Right hindlimb (tissue), 1 donor: ENCODE measurements at regions not wholly inside any gene's neighbourhood (a gene's known extent, or its start where the extent isn't known, plus 50 kb on each side); places are given as distances from the start of the nearest gene placed in this dataset.
"Not testable (repeated sequence)": the region's sequence is repeated elsewhere in the genome, so short reads cannot be mapped to it uniquely, and the experiment has no call there.

ENCODE experiments used
- DNase-seq: peaks from one replicate; pipeline ENCODE4 v3.0.0-alpha.2; 2018

DNA sequence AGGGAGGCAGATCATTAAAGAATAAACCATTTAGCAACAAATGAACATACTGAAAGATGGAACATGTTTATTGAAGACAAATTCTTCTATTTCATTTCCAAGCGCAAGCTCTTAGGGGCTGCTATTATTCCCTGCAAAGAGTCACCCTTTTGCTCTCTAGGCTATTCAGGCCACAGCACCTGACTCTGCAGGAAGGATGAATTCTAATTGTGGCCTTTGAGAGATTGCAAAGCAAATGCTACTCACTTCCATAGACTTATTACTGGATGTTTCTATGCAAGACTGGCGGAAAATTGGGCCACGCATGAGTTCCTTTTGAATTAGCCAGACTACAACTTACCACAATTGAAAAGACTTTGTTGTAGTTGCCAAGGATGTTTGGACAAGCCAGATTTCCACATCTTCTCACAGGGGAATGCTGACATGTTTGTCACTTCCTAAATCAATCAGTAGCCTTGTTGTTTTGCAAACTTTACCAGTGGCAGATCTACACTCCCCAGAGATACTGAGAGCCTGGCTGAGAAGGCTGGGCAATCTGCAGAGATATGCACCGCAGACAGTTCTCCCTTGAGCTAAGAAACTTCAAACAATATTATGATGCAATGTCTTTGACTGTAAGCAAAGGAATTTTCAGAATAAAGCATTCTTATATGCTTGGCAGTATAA, 334.3 kb upstream of the SYT1 start:
- no peak for DNase-seq

GRCh38 chr12:78531831-78532458, 332.6 kb upstream of the SYT1 start:
- DNase-seq: no peak

- no peak for DNase-seq
These were observed 330.3 kb upstream of the SYT1 start for GRCh38 chr12:78534311-78534710.

- DNase-seq: no peak
These were observed 323.8 kb upstream of the SYT1 start for GRCh38 chr12:78540606-78541336.

DNA sequence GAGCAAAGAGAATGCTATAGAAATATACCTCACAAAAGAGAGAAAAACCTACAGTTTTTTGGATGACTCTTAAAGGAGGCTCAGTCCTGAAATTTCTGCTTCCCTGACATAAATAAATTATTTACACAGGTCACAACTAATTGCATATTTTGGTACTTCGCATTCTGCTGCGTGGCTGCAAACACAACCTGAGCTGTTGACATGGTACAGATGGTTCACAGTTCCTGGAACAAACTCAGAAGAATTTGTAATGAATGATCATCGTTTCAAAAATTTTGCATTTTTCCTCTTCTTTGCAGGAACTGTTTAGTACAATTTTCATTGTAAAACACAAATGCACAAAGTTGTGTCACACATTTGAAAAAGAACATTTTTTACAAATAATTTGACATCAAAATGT, 313.7 kb upstream of the SYT1 start:
- no peak for DNase-seq

GRCh38 chr12:78555802-78556201, 308.8 kb upstream of the SYT1 start:
- DNase-seq: no peak

- no peak for DNase-seq
These were observed 307.9 kb upstream of the SYT1 start for GRCh38 chr12:78556651-78557050.

GRCh38 chr12:78559416-78559815, 305.2 kb upstream of the SYT1 start:
- no peak for DNase-seq

- no peak for DNase-seq
These were observed 304.7 kb upstream of the SYT1 start for GRCh38 chr12:78559886-78560285.

DNA sequence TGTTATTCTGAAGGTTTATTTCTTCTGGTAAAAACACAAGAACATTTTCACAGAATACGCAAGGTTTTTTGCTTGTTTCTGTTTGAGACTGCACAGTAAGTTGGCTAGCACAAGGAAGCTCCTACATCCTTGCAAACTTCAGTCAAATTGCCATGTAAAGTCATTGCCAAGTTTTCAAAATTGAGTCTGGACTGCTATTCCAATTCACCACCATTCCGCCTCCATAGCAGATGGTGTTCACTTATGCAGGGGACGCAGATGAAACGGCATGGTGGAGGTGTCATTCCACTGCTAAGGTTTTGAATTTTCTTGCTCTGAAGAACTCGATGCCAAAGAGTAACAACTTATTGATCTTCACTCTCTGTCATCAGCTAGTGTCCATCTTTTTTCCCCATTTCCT, 303.9 kb upstream of the SYT1 start:
- DNase-seq: no peak

DNA sequence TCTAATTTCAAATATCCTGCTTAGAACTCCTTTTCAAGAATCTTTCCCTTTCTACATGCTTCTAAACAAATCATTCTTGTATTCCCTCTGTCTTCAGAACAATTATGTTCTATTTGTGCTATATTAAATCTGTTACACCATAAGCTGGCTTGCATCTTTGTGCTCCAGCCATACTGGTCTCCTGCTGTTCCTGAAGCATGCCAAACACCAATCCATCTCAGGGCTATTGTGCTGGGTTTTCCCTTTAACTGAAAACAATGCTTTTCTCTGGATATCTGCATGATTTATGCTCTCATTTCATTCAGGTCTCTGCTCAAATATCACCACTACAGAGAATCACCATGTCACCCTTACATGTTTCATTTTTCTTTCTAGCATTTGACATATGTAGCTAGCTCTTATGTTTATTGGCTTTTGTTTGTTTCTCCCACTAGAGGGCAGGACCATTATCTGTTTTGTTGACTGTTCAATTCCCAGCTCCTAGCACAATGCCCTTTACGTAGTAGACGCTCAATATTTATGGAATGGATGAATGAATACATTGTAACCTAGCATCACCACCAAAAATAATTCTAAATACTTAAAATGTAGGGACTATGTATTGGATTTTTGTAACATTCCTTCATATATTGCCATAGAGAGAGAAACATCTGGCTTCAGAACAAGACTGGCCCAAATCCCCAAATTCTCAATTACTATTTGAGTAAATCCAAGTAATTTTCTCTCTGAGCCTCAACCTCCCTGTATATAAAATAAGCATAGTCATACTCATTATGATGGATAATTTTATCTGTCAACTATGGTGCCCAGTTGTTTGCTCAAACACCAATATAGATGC, 302.0 kb upstream of the SYT1 start:
- no peak for DNase-seq

DNA sequence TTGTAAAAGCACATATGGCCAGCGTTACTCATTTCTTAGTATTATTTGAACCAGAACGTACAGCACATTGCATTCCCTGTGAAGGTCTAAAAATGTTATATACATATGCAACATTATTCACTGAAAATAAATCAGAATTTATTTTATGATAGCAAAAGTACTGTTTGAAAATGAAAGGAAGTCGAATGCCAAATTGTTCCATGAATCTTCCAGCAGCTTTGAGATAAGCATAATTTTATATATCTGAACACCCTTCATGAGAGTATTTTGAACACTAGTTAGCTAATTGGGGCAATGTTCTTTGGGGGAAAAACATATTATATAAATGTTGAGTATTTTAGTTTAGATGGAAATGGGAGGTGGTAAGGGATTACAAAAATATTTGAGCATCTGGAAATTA, 300.7 kb upstream of the SYT1 start:
- no peak for DNase-seq

GRCh38 chr12:78566456-78566855, 298.1 kb upstream of the SYT1 start:
- DNase-seq: no peak

- DNase-seq: no peak
These were observed 296.1 kb upstream of the SYT1 start for GRCh38 chr12:78568321-78569020.

GRCh38 chr12:78571953-78572352, 292.6 kb upstream of the SYT1 start:
- DNase-seq: no peak

DNA sequence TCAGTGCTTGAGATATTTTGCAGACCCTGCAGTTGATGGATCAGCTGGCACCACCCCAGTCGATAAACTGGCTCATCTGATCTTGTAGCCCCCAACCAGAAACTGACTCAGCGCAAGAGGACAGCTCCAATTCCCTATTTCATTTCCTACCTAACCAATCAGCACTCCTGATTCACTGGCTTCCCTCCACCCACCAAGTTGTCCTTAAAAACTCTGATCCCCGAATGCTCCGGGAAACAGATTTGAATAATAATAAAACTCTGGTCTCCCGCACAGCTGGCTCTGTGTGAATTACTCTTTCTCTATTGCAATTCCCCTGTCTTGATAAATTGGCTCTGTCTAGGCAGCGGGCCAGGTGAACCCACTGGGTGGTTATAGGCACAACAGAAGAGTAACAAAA, 289.4 kb upstream of the SYT1 start:
- not testable (repeated sequence) for DNase-seq

DNA sequence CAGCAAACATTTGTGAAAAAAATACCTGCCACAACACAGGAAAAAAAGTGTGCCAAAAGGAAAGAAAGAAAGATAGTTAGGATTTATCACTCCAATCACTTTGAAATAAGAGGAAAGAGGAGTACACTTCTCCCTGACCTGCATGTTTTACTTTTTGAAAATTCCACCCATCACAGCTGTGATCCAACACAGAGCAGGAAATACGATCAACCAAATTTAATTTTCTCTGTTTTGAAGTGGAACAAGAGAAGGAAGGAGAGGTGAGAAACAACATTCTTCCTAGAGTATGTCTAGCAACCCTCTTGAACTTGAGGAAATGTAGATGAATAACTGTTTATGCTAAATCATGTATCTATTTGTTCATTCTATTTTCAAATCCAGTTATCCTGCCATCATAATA, 284.7 kb upstream of the SYT1 start:
- no peak for DNase-seq

DNA sequence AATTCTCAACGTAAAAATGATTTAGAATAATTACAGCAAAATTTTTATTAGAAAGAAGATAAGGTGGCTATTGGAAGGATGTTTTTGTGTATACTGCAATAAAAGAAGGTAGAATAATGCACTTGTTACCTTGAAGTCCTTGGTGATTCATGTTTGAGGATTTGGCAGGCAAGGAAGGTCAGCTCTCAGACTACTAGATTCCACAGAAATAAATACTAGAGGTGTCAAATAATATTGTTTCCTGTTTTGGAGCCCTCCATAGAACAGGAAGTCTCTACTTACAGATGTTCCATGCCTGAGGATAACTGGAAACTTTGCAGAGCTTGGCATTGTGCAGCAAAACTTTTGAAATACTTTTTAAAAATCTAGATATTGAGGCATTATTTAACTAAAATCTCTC, 284.3 kb upstream of the SYT1 start:
- DNase-seq: no peak

DNA sequence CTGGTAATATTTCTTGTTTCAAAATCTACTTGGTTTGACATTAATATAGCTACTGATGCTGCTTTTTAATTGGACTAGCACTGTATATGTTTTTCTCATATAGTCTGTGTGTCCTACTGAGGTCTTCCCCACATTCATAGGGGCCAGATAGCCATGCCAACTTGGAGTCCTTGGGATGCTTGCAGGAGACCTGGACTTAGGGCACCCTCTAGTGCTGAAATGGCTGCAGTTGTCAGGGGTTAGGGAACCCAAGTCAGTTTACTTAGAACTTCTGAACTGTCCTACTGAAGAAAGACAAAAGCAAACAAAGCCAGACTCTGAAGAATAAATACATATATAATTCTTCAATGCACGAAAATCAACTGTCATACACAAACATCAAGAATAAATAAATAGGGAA, 279.9 kb upstream of the SYT1 start:
- no peak for DNase-seq

DNA sequence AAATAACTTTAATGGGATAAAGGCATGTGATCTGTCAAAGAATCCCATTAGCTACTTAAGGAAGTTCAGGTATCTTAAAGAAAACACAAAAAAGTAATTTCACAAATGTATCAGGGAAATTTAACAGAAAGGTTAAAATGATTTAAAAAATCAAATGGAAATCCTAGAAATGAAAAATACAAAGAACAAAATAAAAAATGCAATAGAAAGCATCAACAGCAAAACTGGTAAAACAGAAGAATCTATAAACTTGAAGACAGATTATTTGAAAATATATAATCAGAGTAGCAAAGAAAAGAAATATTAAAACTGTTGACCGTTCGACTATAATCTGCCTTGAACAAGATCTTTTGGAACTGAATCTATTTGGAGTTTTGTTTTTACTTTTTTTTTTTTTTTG, 279.4 kb upstream of the SYT1 start:
- no peak for DNase-seq

DNA sequence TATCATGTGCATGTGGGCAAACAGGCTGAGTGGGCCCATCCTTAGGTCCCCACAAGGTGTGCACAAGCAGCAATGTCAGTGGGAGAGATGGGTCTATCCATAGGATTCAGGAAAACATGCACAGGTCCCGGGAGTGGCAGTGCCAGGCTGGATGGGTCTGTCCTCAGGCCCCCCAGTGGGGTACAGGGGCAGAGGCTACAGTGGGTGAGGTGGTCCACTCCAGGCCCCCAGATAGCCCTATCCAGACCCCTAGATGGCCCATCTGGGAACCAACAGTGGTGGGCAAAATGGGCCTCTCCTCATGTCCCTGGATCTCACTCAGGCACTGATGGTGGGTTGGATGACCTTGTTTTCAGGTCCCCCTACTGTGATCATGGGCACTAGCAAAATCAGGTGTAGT, 277.8 kb upstream of the SYT1 start:
- DNase-seq: no peak

- DNase-seq: no peak
These were observed 265.2 kb upstream of the SYT1 start for GRCh38 chr12:78599366-78599765.

DNA sequence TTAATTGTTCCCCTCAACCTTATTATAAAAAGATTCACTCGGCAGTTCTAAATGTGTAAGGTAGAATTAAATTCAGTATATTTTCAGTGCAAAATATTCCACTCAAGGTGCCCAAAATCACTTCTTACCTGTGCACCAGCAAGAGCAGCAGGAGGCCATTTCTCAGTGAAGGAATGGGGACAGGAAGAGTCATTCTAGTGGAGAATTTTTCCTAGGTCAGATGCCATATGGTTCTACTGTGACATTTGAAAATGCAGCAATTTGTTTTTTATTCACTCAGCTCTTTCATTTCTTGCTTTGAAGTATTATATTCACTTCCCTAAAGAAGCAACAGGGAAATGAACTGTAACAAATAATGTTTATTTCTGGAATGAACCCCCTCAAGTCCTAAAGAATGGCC, 264.0 kb upstream of the SYT1 start:
- DNase-seq: no peak
